A673 (cell line): ENCODE measurements at regions not wholly inside any gene's neighbourhood (a gene's known extent, or its start where the extent isn't known, plus 50 kb on each side); places are given as distances from the start of the nearest gene placed in this dataset.

ENCODE experiments used
- BruUV-seq: library from RNA; stranded (reverse); fragments of 400-500 nt; replicated peaks from 2 replicates; lab custom pipeline; 2021; lab: Mats Ljungman, UMichigan
- CTCF ChIA-PET: fragments of 300-600 bp; sonication (Branson Sonifier 250); formaldehyde crosslinking; loops from one replicate; lab custom pipeline; 2022; ENCODE audit warnings: antibody characterized with exemption; lab: Charles Lee
- POLR2A ChIA-PET: fragments of 300-600 bp; sonication (Branson Sonifier 250); formaldehyde crosslinking; loops from one replicate; lab custom pipeline; 2022; ENCODE audit warnings: antibody characterized with exemption; ENCODE audit not compliant: low non-redundant PET; lab: Charles Lee
- DNase-seq: peaks from one replicate; pipeline ENCODE4 v3.0.0-alpha.2; 2015; ENCODE audit warnings: low spot score
- H3K27ac ChIP-seq: fragments of 200-600 bp; sonication (generic); 2 replicates; pipeline ENCODE4 v1.5.1; 2016; ENCODE audit warnings: mixed run types, low read depth, mild to moderate bottlenecking, mixed read lengths, antibody characterized with exemption, low read length; ENCODE audit not compliant: poor library complexity, severe bottlenecking
- H3K27me3 ChIP-seq: fragments of 200-600 bp; sonication (generic); replicated peaks from 2 replicates; pipeline ENCODE4 v1.6.1; 2017; ENCODE audit warnings: mixed run types, low read depth, mild to moderate bottlenecking, mixed read lengths, antibody characterized with exemption, low read length; ENCODE audit not compliant: insufficient read depth, poor library complexity
- H3K36me3 ChIP-seq: fragments of 200-600 bp; sonication (generic); 2 replicates; pipeline ENCODE4 v1.6.1; 2016; ENCODE audit warnings: mixed run types, mild to moderate bottlenecking, mixed read lengths, antibody characterized with exemption, low read length; ENCODE audit not compliant: insufficient read depth, poor library complexity, severe bottlenecking
- H3K4me1 ChIP-seq: fragments of 200-600 bp; sonication (generic); 2 replicates; pipeline ENCODE4 v1.6.1; 2017; ENCODE audit warnings: mixed run types, mild to moderate bottlenecking, mixed read lengths, antibody characterized with exemption, low read length; ENCODE audit not compliant: insufficient read depth, poor library complexity, severe bottlenecking
- H3K4me3 ChIP-seq: fragments of 200-600 bp; sonication (generic); 2 replicates; pipeline ENCODE4 v1.5.1; 2016; ENCODE audit warnings: low read depth, mixed run types, mild to moderate bottlenecking, mixed read lengths, low read length; ENCODE audit not compliant: poor library complexity, severe bottlenecking
- H3K9me3 ChIP-seq: fragments of 200-600 bp; sonication (generic); 2 replicates; pipeline ENCODE4 v1.6.1; 2016; ENCODE audit warnings: mixed run types, low read depth, mild to moderate bottlenecking, mixed read lengths, antibody characterized with exemption, low read length; ENCODE audit not compliant: poor library complexity, severe bottlenecking
- CTCF ChIP-seq: fragments of 300-800, 200-600 bp; sonication (generic); conservative IDR thresholded peaks from 2 replicates; pipeline ENCODE4 v1.5.1; 2017; ENCODE audit warnings: low read depth, mild to moderate bottlenecking, antibody characterized with exemption, low read length, moderate library complexity, mixed read lengths
- EZH2 ChIP-seq: fragments of 200-600 bp; sonication (generic); IDR thresholded peaks from 2 replicates; pipeline ENCODE4 v1.6.1; 2017; ENCODE audit warnings: borderline replicate concordance, low read depth, mild to moderate bottlenecking, mixed read lengths, antibody characterized with exemption, low read length; ENCODE audit not compliant: poor library complexity, severe bottlenecking
- intact Hi-C: fragments of 100-400 bp; cut with micrococcal nuclease; formaldehyde crosslinking; loops from one replicate; pipeline ENCODE4 v1.10.0; 2022; ENCODE audit not compliant: unreplicated experiment

DNA sequence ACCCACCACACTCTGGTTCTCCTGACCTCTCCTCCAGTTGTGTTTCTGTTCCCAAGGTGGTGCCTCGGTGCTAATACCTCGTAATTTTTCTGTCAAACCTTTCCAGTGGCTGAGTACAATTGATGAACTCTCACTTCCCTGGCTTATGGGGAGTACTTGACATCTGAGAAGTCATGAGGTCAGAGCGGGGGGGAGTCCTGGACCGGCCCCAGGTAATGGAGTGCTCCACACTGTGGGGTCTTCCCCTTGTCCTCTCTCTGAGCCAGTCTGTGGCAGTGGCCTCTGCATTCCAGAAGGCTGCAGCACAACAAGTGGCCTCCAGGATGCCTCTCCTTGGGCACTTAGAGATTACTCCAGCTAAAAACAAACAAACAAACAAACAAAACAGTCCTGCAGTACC lies 122.5 kb upstream of the TRIM2 start:
- Histone ChIP-seq H3K27me3 (no peaks in the 10 kb centered on the region), H3K27ac (no peak overlapping the region), H3K9me3 (no peaks in the 10 kb centered on the region), H3K4me3 (no peak overlapping the region), H3K4me1 (peaks cover 23% of the 10 kb centered on the region), H3K36me3 (no peaks in the 10 kb centered on the region)
- BruUV-seq = no TSS peak
- no peak for TF ChIP-seq CTCF
- TF ChIP-seq EZH2 = no peak
- intact Hi-C loops = loop anchor here (5.0 kb wide), 1 partner anchor 144 kb away; the partner anchor contains the start of gene FHDC1
- no peak for DNase-seq
- ChIA-PET POLR2A (no interaction called here), CTCF (interaction anchor here (3.0 kb wide), 1 partner anchor 45 kb away, joined by 39 read pairs; no protein-coding TSS in a partner anchor)

- CTCF ChIA-PET = interaction anchor here (0.6 to 3.0 kb wide), 7 partner anchors 8 to 492 kb away, joined by 3 to 39 read pairs (median 7); no protein-coding TSS in a partner anchor
- Histone ChIP-seq H3K9me3 (no peaks in the 10 kb centered on the region), H3K27ac (no peak overlapping the region), H3K4me1 (peaks cover 23% of the 10 kb centered on the region), H3K36me3 (no peaks in the 10 kb centered on the region), H3K27me3 (no peaks in the 10 kb centered on the region), H3K4me3 (no peak overlapping the region)
- no peak for TF ChIP-seq CTCF
- no peak for TF ChIP-seq EZH2
- POLR2A ChIA-PET = no interaction called here
- intact Hi-C loops = loop anchor here (1.0 to 5.0 kb wide), 2 partner anchors 46 to 145 kb away; partner anchors contain the start of gene FHDC1
- no TSS peak for BruUV-seq
- DNase-seq = no peak
These were observed 121.6 kb upstream of the TRIM2 start for GRCh38 chr4:153082322-153083301.

- Histone ChIP-seq H3K9me3 (no peaks in the 10 kb centered on the region), H3K27ac (no peak overlapping the region), H3K27me3 (no peaks in the 10 kb centered on the region), H3K4me3 (no peak overlapping the region), H3K4me1 (peaks cover 23% of the 10 kb centered on the region), H3K36me3 (no peaks in the 10 kb centered on the region)
- peak; percentile 88 for DNase-seq
- intact Hi-C loops = loop anchor here (1.0 to 5.0 kb wide), 2 partner anchors 45 to 146 kb away; partner anchors contain the start of gene FHDC1
- TF ChIP-seq EZH2 (no peak), CTCF (peak; percentile 71)
- CTCF ChIA-PET = interaction anchor here (0.6 to 3.0 kb wide), 8 partner anchors 9 to 582 kb away, joined by 3 to 39 read pairs (median 6); no protein-coding TSS in a partner anchor
- POLR2A ChIA-PET = no interaction called here
- no TSS peak for BruUV-seq
These were observed 120.7 kb upstream of the TRIM2 start for GRCh38 chr4:153083447-153083947.
